ENCODE measurements at regions not wholly inside any gene's neighbourhood (a gene's known extent, or its start where the extent isn't known, plus 50 kb on each side); places are given as distances from the start of the nearest gene placed in this dataset.
A peak's percentile ranks its signal among the peaks of the same experiment; 100 is the strongest.

DNA sequence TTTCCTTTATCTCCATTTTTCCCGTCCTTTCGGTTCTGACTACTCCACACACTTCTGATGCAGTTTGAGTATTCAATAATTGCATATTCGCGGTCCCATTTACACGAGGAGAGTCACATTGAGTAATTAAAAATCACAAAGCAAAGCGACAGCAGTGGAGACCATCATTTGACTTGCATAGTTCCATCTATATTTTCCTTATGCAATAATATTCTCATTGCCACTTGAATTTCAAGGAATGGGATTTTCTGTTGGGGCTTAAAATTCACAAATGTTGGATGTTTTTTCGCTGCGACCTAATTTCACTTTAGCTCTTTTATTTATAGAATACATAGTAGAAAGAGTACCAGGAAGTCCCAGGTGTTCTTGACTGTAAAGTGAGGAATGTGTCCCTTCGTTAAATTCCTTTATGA, 186.8 kb downstream of the ZEB2 start:
- Mint-ChIP-seq H3K9me3 (ENCODE audit: unreplicated experiment) (peaks cover 3% of the 10 kb centered on the region), H3K4me1 (ENCODE audit: unreplicated experiment) (peaks cover 19% of the 10 kb centered on the region), H3K36me3 (ENCODE audit: unreplicated experiment) (peaks cover 4% of the 10 kb centered on the region), H3K27ac (ENCODE audit: unreplicated experiment) (peak overlapping the region; percentile 91), H3K4me3 (ENCODE audit: unreplicated experiment) (peak overlapping the region; percentile 86), H3K27me3 (ENCODE audit: unreplicated experiment) (no peaks in the 10 kb centered on the region)
- DNase-seq (ENCODE audit: extremely low spot score, unreplicated experiment), result no peak
- TF ChIP-seq, protein P1, sequence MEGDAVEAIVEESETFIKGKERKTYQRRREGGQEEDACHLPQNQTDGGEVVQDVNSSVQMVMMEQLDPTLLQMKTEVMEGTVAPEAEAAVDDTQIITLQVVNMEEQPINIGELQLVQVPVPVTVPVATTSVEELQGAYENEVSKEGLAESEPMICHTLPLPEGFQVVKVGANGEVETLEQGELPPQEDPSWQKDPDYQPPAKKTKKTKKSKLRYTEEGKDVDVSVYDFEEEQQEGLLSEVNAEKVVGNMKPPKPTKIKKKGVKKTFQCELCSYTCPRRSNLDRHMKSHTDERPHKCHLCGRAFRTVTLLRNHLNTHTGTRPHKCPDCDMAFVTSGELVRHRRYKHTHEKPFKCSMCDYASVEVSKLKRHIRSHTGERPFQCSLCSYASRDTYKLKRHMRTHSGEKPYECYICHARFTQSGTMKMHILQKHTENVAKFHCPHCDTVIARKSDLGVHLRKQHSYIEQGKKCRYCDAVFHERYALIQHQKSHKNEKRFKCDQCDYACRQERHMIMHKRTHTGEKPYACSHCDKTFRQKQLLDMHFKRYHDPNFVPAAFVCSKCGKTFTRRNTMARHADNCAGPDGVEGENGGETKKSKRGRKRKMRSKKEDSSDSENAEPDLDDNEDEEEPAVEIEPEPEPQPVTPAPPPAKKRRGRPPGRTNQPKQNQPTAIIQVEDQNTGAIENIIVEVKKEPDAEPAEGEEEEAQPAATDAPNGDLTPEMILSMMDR (IDR thresholded peaks at IDR 0.05), result no peak

DNA sequence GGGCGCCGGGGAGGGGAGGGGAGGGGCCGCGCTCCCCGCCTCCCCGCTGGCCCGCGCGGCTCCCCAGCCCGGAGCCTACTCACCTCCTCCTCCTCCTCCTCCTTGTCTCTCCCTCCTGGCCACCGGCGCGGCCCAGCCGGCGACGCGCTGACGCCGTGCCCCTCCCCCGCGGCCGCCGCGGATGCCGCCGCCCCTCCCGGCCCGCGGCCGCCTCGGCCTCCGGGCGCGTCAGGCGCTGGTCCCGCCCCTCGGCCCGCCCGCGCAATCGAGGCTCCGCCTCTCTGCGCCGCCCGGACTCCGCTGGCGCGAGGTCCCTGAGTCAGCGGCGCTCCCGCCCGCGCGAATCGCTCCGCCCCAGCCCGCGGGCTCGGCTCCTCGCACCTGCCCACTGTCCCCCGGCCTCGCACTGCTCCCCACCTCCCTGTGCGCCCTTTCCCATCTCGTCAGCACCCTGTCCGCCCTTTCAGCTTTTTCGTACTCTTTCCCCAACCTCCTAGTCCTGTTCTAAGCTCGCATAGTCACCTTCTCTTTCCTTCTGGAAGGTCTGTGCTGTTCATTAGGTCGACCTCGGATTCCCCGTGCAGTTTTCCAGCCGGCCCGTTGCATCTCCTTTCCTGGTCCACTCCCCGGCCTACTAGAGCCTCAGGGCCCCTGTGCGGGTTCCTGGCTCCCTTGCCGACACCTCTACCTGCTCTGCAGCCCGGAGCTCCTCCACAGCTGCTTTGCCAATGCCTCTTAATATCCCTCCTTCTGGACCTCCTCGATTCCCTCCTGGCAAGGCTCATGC, 187.4 kb downstream of the ZEB2 start:
- peak; percentile 96 for DNase-seq (ENCODE audit: extremely low spot score, unreplicated experiment)
- H3K36me3 Mint-ChIP-seq (ENCODE audit: unreplicated experiment), result peaks cover 4% of the 10 kb centered on the region
- H3K4me1 Mint-ChIP-seq (ENCODE audit: unreplicated experiment), result peaks cover 19% of the 10 kb centered on the region
- peak overlapping the region; percentile 86 for H3K4me3 Mint-ChIP-seq (ENCODE audit: unreplicated experiment)
- peaks cover 3% of the 10 kb centered on the region for H3K9me3 Mint-ChIP-seq (ENCODE audit: unreplicated experiment)
- H3K27ac Mint-ChIP-seq (ENCODE audit: unreplicated experiment), result peak overlapping the region; percentile 91
- no peaks in the 10 kb centered on the region for H3K27me3 Mint-ChIP-seq (ENCODE audit: unreplicated experiment)
- TF ChIP-seq, protein P1 (IDR thresholded peaks at IDR 0.05), result no peak

DNA sequence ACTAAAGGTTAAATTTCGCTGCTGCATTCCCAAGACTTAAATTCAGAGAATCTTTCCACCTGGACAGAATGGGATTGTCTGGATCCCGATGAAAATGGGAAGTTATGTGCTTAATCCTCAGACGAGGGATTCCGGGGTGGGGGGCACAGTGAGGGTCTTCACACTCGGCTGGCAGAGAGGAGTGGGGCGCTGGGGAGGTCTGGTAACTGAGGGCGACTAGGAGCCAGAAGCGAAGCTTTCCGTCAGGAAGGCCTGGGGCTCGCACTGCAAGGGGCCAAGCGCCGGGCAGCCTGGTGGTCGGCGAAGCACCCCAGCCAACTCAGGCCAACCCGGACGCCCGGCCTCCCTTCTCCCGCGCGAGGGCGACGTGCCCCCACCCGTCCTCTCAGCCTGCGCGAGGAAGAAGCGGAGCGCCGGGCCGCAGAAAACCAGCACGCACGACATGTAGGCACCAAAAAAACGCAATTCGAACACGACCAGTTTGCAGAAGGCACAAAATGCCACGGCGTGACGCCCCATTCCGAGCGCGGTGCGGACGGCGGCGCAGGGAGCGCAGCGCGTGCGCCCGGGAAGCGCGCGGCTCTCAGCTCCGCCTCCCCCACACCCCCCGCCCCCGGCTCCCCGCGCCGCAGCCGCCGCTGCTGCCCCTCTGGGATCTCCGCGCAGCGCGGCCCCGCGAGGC, 188.1 kb downstream of the ZEB2 start:
- Mint-ChIP-seq H3K27ac (ENCODE audit: unreplicated experiment) (peak overlapping the region; percentile 86), H3K9me3 (ENCODE audit: unreplicated experiment) (peaks cover 3% of the 10 kb centered on the region), H3K4me3 (ENCODE audit: unreplicated experiment) (peak overlapping the region; percentile 92), H3K4me1 (ENCODE audit: unreplicated experiment) (peaks cover 22% of the 10 kb centered on the region), H3K27me3 (ENCODE audit: unreplicated experiment) (no peaks in the 10 kb centered on the region), H3K36me3 (ENCODE audit: unreplicated experiment) (peaks cover 4% of the 10 kb centered on the region)
- DNase-seq (ENCODE audit: extremely low spot score, unreplicated experiment), result peak; percentile 88
- TF ChIP-seq, protein P1 (IDR thresholded peaks at IDR 0.05), result peak; percentile 51

DNA sequence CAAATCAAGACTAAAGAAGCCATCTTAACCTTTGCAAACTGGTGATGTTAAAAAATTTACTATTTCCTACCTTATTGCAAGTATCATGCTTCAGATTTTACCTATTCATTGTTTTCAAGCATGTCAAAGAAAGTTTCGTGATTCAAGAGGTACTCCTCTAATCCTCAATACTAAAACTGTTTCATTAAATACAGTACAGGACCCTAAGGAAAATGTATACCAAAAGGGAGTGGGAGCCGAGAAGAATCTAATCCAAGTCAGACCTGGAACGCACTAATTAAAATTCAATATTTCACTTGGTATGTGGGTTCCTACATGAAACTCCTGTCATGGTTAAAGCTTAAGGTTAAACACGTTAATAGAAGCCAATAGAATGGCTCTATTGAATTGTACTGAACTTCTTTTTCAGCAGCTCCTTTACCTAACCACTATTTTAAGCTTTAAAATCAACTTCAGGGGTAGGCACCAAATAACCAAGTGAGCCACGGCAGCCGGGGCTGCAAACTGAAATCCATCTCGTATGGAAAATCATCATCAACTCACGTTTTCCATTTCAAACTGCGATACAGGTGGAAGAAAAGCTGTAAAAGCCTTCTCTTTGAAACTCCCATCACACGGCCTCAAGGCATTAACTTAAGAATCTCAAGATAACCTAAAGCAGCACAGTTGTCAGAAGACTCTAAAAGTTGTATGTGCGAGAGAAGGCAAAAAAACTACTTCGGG, 188.8 kb downstream of the ZEB2 start:
- no peak for DNase-seq (ENCODE audit: extremely low spot score, unreplicated experiment)
- H3K4me1 Mint-ChIP-seq (ENCODE audit: unreplicated experiment), result peaks cover 26% of the 10 kb centered on the region
- TF ChIP-seq, protein P1 (IDR thresholded peaks at IDR 0.05), result no peak
- peaks cover 6% of the 10 kb centered on the region for H3K36me3 Mint-ChIP-seq (ENCODE audit: unreplicated experiment)
- H3K9me3 Mint-ChIP-seq (ENCODE audit: unreplicated experiment), result peaks cover 3% of the 10 kb centered on the region
- no peaks in the 10 kb centered on the region for H3K27me3 Mint-ChIP-seq (ENCODE audit: unreplicated experiment)
- H3K27ac Mint-ChIP-seq (ENCODE audit: unreplicated experiment), result peak overlapping the region; percentile 86
- peak overlapping the region; percentile 92 for H3K4me3 Mint-ChIP-seq (ENCODE audit: unreplicated experiment)
